ENCODE measurements at regions not wholly inside any gene's neighbourhood (a gene's known extent, or its start where the extent isn't known, plus 50 kb on each side); places are given as distances from the start of the nearest gene placed in this dataset.

- TF ChIP-seq CTCF (IDR thresholded peaks at IDR 0.05; ENCODE audit: low read length) = no peak
- TF ChIP-seq EZH2 (optimal IDR thresholded peaks at IDR 0.05; ENCODE audit: low read depth, low read length) = no peak
- no peak for TF ChIP-seq EZH2phosphoT487 (IDR thresholded peaks at IDR 0.05; ENCODE audit: low read length)
These were observed 223.7 kb downstream of the CXCL12 start for GRCh38 chr10:44161184-44161583.
